ENCODE measurements at regions not wholly inside any gene's neighbourhood (a gene's known extent, or its start where the extent isn't known, plus 50 kb on each side); places are given as distances from the start of the nearest gene placed in this dataset.

DNA sequence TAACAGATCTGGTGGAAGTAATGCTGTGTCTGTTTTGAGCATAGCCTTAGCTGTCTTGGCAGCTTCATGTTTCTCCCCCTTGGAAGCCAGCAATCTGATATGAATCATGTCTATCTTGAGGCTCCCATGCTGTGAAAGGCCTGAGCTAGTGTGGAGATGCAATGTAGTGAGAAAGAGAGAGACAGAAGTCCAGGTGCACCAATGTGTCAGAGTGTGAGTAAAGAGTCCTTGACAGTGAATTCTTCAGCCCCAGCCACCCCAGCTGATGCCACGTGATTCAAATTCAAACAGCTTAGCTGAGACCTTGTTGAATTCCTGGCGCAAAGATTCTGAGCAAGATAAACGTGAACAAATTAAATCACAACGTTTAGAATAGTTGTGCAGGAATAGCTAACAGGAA lies 704.2 kb downstream of the EDEM1 start:
- no peak for ATAC-seq
- TF ChIP-seq ARNTL (CRISPR knock-in tag; IDR thresholded peaks at IDR 0.05; ENCODE audit: borderline replicate concordance, low read depth) (no peak), ZFP3 (CRISPR knock-in tag; IDR thresholded peaks at IDR 0.05) (no peak), TCF4 (CRISPR knock-in tag; IDR thresholded peaks at IDR 0.05; ENCODE audit: borderline replicate concordance) (no peak), BACH2 (CRISPR knock-in tag; IDR thresholded peaks at IDR 0.05; ENCODE audit: borderline replicate concordance) (no peak), ZNF70 (CRISPR knock-in tag; IDR thresholded peaks at IDR 0.05) (no peak), CSDC2 (CRISPR knock-in tag; IDR thresholded peaks at IDR 0.05) (no peak), PATZ1 (CRISPR knock-in tag; IDR thresholded peaks at IDR 0.05; ENCODE audit: borderline replicate concordance) (no peak), ZFP30 (CRISPR knock-in tag; IDR thresholded peaks at IDR 0.05) (no peak), PPARA (CRISPR knock-in tag; IDR thresholded peaks at IDR 0.05; ENCODE audit: borderline replicate concordance) (no peak), GLIS3 (CRISPR knock-in tag; IDR thresholded peaks at IDR 0.05) (no peak), SNAI2 (CRISPR knock-in tag; IDR thresholded peaks at IDR 0.05) (no peak), ZC3H10 (CRISPR knock-in tag; IDR thresholded peaks at IDR 0.05) (no peak), RARB (CRISPR knock-in tag; IDR thresholded peaks at IDR 0.05) (no peak)
- TF ChIP-seq, protein P1, sequence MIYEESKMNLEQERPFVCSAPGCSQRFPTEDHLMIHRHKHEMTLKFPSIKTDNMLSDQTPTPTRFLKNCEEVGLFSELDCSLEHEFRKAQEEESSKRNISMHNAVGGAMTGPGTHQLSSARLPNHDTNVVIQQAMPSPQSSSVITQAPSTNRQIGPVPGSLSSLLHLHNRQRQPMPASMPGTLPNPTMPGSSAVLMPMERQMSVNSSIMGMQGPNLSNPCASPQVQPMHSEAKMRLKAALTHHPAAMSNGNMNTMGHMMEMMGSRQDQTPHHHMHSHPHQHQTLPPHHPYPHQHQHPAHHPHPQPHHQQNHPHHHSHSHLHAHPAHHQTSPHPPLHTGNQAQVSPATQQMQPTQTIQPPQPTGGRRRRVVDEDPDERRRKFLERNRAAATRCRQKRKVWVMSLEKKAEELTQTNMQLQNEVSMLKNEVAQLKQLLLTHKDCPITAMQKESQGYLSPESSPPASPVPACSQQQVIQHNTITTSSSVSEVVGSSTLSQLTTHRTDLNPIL (CRISPR knock-in tag; IDR thresholded peaks at IDR 0.05; ENCODE audit: low read depth) = no peak
- TF ChIP-seq, protein P2, sequence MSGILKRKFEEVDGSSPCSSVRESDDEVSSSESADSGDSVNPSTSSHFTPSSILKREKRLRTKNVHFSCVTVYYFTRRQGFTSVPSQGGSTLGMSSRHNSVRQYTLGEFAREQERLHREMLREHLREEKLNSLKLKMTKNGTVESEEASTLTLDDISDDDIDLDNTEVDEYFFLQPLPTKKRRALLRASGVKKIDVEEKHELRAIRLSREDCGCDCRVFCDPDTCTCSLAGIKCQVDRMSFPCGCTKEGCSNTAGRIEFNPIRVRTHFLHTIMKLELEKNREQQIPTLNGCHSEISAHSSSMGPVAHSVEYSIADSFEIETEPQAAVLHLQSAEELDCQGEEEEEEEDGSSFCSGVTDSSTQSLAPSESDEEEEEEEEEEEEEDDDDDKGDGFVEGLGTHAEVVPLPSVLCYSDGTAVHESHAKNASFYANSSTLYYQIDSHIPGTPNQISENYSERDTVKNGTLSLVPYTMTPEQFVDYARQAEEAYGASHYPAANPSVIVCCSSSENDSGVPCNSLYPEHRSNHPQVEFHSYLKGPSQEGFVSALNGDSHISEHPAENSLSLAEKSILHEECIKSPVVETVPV (CRISPR knock-in tag; IDR thresholded peaks at IDR 0.05) = no peak

- TF ChIP-seq CSDC2 (CRISPR knock-in tag; IDR thresholded peaks at IDR 0.05) = no peak
- TF ChIP-seq ISL1 (CRISPR knock-in tag; IDR thresholded peaks at IDR 0.05) = no peak
- no peak for TF ChIP-seq TOX (CRISPR knock-in tag; IDR thresholded peaks at IDR 0.05; ENCODE audit: borderline replicate concordance)
- TF ChIP-seq ZNF565 (CRISPR knock-in tag; conservative IDR thresholded peaks at IDR 0.05; ENCODE audit: low read depth) = no peak
- no peak for TF ChIP-seq POU6F1 (CRISPR knock-in tag; IDR thresholded peaks at IDR 0.05; ENCODE audit: borderline replicate concordance, low read depth)
- no peak for TF ChIP-seq TCF4 (CRISPR knock-in tag; IDR thresholded peaks at IDR 0.05; ENCODE audit: borderline replicate concordance)
- ATAC-seq = no peak
These were observed 710.6 kb downstream of the EDEM1 start for GRCh38 chr3:5898106-5898505.

GRCh38 chr3:5899014-5899761 lies 711.7 kb downstream of the EDEM1 start:
- ATAC-seq = no peak
- TF ChIP-seq TSHZ2 (CRISPR knock-in tag; IDR thresholded peaks at IDR 0.05) = no peak
- TF ChIP-seq SNAI2 (CRISPR knock-in tag; IDR thresholded peaks at IDR 0.05) = no peak
- no peak for TF ChIP-seq ZC3H10 (CRISPR knock-in tag; IDR thresholded peaks at IDR 0.05)
- TF ChIP-seq, protein P2 (CRISPR knock-in tag; IDR thresholded peaks at IDR 0.05) = no peak
- TF ChIP-seq, protein P1 (CRISPR knock-in tag; IDR thresholded peaks at IDR 0.05; ENCODE audit: low read depth) = no peak
- TF ChIP-seq PATZ1 (CRISPR knock-in tag; IDR thresholded peaks at IDR 0.05; ENCODE audit: borderline replicate concordance) = no peak
- TF ChIP-seq CSDC2 (CRISPR knock-in tag; IDR thresholded peaks at IDR 0.05) = no peak
- TF ChIP-seq ZFP3 (CRISPR knock-in tag; IDR thresholded peaks at IDR 0.05) = no peak
- TF ChIP-seq BACH2 (CRISPR knock-in tag; IDR thresholded peaks at IDR 0.05; ENCODE audit: borderline replicate concordance) = no peak
- no peak for TF ChIP-seq ISL1 (CRISPR knock-in tag; IDR thresholded peaks at IDR 0.05)
- TF ChIP-seq TCF4 (CRISPR knock-in tag; IDR thresholded peaks at IDR 0.05; ENCODE audit: borderline replicate concordance) = no peak
